ENCODE measurements at regions not wholly inside any gene's neighbourhood (a gene's known extent, or its start where the extent isn't known, plus 50 kb on each side); places are given as distances from the start of the nearest gene placed in this dataset.

- DNase-seq: no peak
Measured at GRCh38 chr6:14655201-14656061, 537.9 kb downstream of the CD83 start.

DNA sequence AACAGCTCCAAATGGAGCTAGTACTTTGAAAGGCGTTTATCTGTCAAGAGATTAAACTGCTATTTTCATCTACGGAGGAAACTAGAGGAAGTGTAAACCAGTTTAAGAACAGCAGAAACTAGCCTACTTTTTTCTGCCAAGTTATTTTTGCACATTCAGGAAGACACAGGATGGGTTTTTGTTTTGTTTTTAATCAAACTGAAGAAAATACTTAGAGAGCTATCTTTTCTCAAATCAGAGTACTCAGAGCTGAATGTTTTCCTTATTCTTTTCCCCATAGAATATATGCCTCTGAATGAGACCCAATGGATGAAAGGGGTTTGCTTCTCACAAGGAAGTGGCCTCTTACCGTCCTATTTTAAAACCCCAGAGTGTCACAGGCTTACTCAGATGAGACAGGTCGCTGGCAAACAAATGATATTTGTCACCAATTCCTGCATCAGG, 538.5 kb downstream of the CD83 start:
- DNase-seq: no peak

DNA sequence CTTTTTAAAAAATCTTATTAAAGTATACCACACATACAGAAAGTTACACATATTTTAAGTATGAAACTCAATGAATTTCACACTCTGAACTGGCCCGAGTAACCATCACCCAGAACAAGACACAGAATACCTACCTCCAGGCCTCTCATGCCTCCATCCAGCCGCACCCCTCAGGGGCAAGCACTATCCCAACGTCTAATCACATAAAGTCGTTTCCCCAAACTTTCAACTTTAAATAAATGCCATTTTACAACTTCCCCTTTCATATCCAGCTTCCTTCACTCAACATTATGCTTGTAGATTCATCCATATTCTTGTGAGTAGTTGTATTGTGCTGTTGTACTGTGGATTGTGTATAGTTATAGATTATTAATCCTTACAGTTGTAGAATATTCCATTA, 539.1 kb downstream of the CD83 start:
- no peak for DNase-seq

GRCh38 chr6:14658030-14658429, 540.5 kb downstream of the CD83 start:
- no peak for DNase-seq

- no peak for DNase-seq
Measured at GRCh38 chr6:14658886-14659561, 541.5 kb downstream of the CD83 start.

GRCh38 chr6:14659841-14660240, 542.3 kb downstream of the CD83 start:
- DNase-seq: no peak

DNA sequence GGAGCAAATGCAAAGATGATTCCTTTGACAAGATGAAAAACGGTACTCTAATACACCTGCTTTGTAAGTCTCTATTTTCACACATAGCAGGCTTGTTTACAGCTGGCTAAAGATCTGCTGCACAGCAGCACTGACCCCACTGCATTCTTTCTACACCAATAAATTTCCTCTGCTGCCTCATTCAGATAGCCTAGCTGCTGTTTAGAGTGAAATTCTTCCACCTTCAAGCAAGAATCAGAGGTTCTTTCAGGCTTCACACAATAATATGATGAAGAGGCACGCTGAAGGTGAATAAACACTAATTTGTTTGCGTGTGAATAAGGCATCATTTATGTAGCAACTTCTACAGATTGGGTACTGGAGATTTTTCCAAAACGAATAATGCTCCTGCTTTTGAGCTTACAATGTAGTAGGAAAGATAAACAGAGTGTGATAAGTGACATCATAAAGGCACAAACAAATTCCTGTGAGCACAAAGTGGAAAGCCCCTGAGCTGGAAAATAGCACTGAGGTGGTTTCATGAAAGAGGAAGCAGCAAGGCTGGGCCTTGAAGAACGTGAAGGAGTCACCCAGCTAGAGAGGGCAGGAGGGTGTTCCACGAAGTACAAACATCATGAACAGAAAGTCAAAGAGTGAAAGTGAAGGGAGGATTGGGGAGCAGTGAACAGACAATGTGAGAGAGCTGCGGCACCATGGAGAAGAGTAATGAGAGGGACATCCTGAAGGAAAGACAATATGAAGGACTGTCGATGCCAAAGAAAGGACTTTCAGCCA, 543.4 kb downstream of the CD83 start:
- DNase-seq: peak; percentile 56 to 57

DNA sequence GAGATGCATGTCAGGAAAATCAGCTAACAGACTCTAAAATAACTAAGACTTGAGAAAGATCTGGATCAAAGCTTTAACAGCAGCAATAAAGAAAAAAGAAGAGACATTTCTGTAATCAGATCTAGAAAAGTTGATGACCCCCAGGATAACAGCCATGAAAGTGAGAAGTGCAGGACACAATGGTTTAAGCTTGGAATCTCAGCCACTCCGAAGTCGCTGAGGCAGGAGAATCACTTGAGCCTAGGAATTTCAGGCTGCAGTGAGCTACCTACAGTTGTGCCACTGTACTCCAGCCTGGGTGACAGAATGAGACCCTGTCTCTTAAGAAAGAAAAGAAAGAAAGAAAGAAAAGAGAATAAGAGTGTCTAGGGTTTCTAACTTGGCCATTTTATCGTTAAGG, 544.1 kb downstream of the CD83 start:
- DNase-seq: no peak

- DNase-seq: no peak
Measured at GRCh38 chr6:14664112-14664601, 546.6 kb downstream of the CD83 start.

DNA sequence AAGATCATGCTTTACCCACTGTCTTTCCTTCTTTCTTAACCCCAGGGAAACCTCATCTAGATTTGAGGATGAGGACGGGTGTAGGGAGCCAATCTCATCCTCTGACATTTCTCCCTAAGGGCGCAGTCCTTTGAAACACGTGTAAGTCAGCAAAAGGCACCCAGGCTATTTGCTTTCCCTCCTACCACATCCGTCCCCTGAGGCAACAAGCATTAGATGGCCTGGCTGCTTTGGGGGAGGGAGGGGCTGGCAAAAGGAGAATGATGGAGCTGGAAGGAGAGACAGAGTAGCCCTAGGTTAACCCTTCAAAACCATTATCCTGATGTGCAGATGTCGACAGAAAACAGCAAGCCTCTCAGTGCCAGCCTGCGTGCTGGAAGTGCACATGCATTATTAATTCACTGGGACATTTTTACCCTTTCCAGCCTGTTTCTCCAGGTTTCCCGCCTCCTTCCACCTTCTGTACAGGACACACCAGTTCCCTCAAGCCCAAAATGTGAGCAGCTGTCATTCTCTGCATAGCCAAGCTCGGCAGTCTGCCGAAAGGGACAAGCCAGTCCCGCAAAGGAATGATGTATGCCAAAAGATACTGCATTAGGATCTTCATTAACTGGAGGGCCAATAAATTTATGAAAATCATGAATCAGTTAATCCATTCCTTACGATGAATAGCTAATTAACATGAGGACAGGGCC, 547.2 kb downstream of the CD83 start:
- DNase-seq: no peak

GRCh38 chr6:14665827-14666724, 548.5 kb downstream of the CD83 start:
- DNase-seq: no peak

DNA sequence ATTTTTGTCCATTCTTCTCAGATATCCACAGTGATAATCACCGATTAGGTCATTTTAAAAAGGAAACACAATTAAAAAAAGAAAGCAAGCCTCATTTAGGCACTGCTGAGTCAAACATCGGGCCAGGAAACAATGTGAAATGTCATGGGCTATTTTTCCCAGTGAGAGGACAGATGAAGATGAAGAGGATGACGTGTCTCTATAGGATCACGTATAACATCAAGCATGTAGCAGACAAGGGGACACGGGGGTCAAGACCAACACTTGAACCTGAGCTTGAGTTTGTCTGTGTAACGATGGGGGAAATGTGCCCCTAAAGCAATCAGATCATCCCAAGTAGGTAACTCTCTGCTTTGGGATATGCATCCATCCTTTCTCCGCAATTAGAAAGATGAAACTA, 553.2 kb downstream of the CD83 start:
- DNase-seq: no peak

DNA sequence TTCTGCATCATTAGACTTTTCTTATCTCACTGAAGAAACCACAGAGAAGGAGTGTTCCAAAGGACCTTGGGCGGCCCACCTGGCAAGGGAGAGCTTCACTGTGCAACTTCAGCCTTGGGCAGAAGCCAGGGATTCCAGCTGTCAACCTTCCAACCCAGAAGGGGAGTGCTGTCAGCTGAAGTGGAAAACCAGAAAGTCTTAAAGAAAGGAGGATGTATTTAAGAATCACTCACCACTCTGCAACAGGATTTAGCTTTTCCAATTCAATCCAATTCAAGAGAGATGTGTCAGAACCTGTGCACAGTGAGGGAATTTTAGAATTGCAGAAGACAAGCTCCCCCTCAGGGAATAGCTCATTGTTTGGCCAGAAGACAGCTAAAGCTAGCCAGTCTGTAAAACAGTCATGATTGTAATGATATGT, 553.7 kb downstream of the CD83 start:
- no peak for DNase-seq

- no peak for DNase-seq
Measured at GRCh38 chr6:14671937-14672336, 554.4 kb downstream of the CD83 start.

DNA sequence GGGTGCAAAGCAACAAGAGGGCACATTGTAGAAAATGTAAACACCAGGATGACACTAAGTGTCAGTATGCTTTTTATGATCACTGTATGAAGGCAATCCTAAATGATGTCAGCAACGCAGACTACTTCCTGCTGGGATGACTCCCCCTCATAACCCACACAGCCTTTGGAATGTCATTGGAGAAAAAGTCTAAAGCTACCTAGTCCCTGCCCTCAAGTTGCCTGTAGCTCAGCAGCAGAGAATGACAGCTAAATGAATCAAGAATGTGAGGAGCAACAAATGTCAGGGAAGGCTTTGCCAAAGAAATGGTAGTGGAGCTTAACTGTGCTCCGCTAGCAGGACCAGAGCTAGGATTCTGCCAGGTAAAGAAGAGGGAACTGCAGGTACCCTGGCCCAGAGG, 555.6 kb downstream of the CD83 start:
- DNase-seq: no peak

DNA sequence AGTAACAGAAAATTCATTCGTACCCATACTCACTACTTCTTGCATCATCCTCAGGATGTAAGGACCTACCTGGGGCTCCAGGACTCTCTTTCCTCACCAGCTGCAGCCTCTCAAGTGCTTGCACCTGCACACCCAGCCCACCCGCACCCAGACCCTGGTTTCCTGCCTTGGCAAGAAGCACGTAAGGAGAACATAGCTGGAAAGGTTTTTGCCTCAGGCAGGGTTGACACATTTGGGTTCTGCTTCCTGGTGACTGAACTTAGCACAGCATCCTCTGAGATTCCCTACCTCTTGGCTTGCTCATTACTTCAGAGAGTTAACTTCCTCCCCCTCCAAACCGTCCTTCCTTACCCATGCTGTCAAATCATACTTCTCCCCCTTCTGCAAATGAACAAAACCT, 556.9 kb downstream of the CD83 start:
- DNase-seq: no peak

DNA sequence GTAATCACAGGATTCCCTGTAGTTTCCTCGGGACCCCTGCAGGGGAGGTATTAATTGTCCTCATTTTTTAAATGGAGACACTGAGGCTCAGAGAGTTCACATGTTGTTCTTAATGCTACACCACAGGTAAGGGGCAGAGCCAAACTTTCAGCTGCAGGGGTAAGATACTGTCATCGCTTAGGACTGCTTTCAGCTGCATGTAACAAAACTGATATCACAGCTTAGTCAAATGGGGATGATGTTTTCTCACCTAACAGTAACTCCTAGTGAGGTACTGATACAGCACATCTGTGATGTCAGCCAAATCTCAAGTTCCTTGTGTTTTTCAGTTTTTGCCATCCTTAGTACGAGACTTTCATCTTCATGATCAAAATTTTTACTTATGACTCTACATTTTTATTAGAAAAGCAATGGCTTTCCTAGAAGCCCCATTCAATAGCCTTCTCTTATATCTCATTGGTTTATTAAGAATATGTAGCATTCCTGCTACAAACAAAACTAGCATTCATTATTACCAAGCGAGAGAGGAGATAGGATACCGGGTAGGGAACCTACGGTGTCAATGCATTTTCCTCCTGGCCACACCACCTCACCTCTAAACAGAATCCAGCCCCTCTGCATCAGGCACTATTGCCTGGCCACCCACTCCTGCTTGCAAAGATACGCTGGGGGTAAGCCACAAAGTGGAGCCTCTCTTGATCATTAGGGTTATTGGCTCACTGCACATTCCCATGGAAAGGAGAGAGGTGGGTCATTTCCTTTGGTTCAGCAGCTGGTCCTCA, 557.5 kb downstream of the CD83 start:
- no peak for DNase-seq

- DNase-seq: no peak
Measured at GRCh38 chr6:14676064-14676463, 558.5 kb downstream of the CD83 start.

DNA sequence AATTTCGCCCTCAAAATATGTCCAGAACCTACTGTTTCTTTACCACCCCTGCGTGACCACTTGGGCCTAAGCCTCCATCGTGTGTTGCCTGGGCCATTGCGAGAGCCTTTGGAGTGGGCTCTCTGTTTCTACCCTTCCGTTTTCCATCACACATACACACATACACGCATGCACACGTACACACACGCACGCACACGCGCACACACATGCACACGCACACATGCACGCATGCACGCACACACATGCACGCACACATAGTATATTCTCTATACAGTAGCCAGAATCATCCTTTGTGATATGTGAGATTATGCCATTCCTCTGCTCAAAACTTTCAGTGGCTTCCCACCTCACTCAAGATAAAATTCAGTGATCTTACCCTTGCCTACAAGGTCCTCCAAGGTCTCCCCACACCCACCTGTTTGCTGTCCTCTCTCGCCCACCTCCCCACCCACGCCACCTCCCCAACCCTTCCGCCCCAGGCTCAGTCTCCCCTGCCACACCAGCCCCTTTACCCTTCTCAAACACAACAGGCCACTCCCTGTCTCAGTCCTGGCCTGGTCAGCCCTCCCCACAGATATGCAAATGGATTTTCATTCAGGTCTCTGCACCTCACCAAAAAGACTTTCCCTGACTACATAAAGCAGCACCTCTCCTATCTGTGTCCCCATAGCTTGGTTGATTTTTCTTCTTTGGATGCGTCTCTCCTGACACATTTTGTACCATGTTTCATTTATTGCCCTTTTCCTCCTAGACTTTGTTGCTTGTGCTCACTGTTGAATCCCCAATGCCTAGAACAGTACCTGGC, 559.6 kb downstream of the CD83 start:
- no peak for DNase-seq

Data from activated CD4-positive, alpha-beta T cell treated with anti-CD3 and anti-CD28 coated beads for 4 hours (primary cell).